AG08396 (cell line): ENCODE measurements at regions not wholly inside any gene's neighbourhood (a gene's known extent, or its start where the extent isn't known, plus 50 kb on each side); places are given as distances from the start of the nearest gene placed in this dataset.

Source experiments
- DNase-seq: peaks from one replicate; pipeline ENCODE4 v3.0.0; 2012; ENCODE audit warnings: low spot score, mixed read lengths

- no peak for DNase-seq
These were observed 548.2 kb upstream of the CLINT1 start for GRCh38 chr5:158406884-158407823.

- DNase-seq: no peak
These were observed 539.6 kb upstream of the CLINT1 start for GRCh38 chr5:158398360-158399201.

DNA sequence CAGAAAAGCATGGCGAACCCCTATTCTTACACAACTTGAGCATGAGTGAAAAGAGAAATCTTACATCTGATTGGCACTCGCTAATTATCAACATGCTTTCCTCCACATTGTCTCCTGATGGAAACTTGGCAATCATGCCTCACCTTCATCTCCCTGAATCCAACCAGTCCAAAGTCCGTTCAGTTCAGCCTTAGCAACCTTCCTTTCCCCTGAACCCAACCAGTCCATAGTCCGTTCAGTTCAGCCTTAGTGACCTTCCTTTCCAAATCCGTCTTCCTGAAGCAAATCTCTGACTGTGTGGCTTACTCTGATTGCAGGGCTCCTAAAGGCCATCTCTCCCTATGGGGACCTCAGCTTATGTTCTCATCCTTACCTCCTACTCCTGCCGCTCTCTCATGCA, 538.3 kb upstream of the CLINT1 start:
- no peak for DNase-seq

- no peak for DNase-seq
These were observed 535.2 kb upstream of the CLINT1 start for GRCh38 chr5:158394102-158394501.

- no peak for DNase-seq
These were observed 534.5 kb upstream of the CLINT1 start for GRCh38 chr5:158393457-158393856.

DNA sequence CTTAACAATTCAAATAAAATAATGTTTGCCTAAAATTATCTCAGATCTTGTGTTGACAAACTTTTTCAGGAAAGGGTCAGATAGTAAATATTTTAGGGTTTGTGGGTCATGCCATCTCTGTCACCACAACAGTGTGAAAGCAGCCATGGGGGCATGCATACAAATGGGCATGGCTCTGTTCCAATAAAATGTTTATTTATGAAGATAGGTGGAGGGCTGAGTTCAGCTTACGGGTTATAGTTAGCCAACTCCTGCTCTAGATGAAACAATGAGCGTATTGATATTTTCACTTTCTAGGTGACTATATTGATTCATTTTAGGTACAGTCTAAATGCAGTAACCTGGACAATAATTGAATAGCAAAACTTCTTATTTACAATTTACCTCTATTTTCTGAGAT, 533.8 kb upstream of the CLINT1 start:
- DNase-seq: no peak

GRCh38 chr5:158390577-158390976, 531.6 kb upstream of the CLINT1 start:
- DNase-seq: no peak

DNA sequence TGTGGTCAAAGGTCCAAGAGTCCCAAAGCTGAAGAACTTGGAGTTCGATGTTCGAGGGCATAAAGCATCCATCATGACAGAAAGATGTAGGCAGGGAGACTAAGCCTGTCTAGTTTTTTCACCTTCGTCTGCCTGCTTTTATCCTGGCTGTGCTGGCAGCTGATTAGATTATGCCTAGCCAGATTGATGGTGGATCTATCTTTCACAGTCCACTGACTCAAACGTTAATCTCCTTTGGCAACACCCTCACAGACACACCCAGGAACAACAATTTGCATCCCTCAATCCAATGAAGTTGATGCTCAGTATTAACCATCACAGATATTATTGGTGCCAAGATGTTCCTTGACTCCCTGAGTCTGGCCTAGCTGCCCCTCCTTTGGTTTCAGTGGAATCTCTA, 530.8 kb upstream of the CLINT1 start:
- DNase-seq: no peak

DNA sequence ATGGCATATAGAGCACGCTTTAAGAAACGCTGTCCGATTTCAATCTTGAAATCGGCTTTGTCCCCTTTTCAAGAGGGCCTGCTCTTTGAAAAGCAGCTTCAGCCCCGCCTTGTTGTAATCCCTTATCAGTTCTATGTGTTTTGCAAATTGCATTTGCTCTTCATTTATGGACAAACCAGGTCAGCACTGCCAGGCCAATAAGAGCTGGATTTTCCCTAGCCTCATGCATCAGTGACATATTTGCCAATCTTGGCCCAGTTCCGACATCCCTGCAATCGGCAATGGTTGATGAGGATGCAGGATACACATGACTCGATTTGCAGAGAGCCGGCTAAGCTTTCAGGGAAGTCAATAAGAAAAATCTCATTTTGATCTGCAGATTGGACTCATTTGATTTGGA, 529.1 kb upstream of the CLINT1 start:
- no peak for DNase-seq

DNA sequence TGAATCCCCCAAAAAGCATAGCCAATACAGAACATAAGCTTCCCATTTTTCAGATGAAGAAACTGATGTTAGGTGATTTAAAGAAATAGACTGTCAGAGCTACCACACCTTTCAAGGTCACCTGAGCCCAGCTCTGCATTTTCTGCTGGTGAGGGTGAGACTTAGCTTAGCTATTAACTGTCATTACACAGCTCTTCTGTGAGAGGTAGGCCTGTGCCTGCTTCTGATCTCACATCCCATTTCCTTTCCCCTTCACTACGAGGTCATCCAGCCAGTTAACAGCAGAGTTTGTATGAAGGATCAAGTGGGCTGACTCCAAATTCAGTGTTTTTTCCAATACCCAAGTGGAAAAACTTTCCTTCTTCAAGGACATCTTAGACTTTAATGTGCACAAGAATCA, 528.6 kb upstream of the CLINT1 start:
- DNase-seq: no peak

GRCh38 chr5:158385982-158386381, 527.0 kb upstream of the CLINT1 start:
- no peak for DNase-seq

- DNase-seq: peak; percentile 54
These were observed 525.9 kb upstream of the CLINT1 start for GRCh38 chr5:158384535-158385481.

DNA sequence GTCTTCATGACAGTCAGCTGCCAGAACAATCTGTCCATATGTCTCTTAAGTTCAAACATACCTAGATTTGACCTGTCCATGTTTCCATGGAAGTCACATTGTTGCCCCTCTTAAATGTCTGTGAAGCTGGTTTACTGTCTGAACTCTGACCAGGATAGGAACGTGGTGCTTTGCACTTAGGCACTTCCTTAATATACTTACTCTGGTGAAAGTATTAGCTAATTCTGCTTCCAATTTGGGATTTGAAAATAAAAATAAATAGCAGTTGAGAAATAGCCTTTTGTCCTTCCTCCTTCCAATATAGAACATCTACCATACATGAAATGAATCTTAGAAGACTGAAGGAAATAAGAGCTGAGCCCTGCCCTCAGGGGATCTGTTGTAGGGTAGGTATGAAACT, 524.5 kb upstream of the CLINT1 start:
- no peak for DNase-seq

- peak; percentile 87 for DNase-seq
These were observed 523.5 kb upstream of the CLINT1 start for GRCh38 chr5:158382473-158382872.

DNA sequence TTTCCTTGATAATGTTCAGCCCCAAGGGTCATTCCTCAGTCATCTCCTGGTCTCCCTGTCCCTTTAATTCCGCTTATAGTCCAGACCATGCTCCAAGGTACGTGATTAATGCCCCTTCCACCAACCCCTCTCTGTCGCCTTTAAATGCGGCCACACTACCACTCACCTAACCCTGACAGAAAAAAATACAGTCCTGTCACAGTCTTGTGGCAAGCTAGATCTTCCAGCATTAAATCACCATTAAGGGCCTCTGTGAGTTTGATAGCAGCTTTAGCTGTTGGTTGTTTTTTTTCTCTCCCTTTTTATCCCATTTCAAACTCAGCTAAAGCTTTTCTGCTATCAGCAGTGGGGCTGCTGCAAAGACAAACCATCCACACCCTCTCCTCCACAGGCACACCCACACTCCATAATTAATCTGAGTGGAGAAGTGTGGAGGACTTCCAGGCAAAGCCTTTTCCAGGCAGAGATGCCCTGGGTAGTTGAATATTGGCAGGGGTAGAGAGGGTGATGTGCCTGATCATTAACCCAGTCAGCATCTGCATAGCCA, 522.7 kb upstream of the CLINT1 start:
- no peak for DNase-seq

- no peak for DNase-seq
These were observed 521.7 kb upstream of the CLINT1 start for GRCh38 chr5:158380661-158381060.

DNA sequence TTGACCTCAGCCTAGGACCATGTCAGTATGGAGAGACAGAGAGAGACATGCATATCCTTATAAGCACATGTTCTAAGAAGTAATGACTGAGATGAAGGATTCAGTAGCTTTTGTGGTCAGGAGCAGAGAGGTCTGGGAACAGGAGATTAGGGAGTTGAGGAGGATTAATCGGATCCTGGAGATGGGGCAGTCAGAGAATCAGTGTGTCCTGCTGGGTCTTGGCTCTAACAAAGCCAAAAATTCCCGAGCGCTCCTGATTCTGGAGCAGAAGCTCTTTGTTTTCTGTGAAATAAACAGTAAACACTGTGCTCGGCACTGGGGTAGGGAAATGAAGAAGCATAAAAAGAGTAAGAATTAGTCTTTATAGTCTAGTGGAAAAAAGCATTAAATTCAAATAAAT, 520.0 kb upstream of the CLINT1 start:
- no peak for DNase-seq

- DNase-seq: no peak
These were observed 517.7 kb upstream of the CLINT1 start for GRCh38 chr5:158376679-158377078.

DNA sequence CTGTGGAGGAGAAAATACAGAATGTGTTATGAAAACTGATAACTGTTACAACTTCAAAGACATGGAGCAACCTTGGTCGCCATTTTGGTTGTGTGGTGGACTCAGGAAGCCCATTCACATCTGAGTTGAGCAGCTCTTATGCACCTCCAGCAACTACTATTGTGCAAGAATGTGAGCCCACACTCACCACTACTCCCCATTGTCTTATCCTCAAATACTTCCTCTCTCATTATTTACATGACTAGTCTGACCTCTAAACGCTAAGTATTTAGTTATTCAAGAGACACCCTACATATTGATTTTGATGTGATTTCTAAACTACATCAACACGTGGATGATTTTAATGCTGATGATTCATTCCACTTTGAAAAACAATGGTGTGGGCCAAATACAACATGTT, 516.6 kb upstream of the CLINT1 start:
- no peak for DNase-seq

DNA sequence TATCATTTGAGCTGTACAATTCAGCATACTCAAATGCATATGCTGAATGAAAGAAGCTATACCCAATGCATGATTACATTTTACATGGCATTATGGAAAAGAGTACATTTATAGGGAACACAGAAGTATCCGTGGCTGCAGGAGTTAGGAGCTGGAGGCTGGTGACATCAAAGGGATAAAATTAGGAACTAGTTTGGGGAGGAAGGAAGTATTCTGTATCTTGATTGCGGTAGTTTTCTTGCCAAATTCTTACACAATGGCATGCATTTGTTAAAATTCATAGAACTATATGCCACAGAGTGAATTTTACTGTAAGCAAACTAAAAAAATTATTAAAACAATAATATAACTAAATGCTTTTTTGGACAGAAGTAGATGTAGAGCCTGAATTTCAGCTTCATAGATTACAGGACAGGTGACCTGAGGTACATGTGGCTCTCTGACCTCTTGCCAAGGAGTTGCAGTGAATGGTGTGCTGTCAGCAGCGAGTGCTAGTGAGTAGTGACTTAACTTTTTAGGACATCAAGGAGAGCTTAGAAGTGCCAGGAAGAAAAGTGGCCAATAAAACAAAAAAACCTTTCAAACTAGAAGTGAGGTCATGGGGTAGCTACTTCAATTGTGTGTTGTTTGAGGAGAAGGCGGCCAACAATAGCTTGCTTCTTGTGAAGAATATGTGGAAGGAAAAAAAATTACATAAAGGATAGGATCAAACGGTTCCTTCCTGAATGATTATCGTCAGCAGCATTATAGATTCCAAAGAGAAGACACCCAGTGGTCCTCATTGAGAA, 514.9 kb upstream of the CLINT1 start:
- DNase-seq: no peak

DNA sequence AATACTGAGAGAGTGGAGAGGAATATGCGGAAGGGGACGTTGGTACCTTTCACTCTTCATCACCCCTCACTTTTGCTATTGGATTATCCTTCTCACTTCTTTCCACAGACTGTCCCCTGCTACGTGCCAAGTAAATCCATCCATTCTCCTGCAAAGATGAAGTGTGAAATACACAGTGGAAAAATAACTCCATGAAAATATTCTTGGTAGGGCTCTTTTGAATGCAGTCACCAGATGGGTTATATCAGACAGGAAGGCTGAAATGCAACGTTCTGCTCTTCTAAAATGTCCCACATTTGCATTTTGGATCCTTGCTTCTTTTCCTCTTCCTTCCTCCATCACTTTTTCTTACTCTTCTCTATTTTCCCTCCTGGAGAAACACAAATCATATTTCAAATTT, 510.3 kb upstream of the CLINT1 start:
- DNase-seq: no peak
